ENCODE measurements at regions not wholly inside any gene's neighbourhood (a gene's known extent, or its start where the extent isn't known, plus 50 kb on each side); places are given as distances from the start of the nearest gene placed in this dataset.

DNA sequence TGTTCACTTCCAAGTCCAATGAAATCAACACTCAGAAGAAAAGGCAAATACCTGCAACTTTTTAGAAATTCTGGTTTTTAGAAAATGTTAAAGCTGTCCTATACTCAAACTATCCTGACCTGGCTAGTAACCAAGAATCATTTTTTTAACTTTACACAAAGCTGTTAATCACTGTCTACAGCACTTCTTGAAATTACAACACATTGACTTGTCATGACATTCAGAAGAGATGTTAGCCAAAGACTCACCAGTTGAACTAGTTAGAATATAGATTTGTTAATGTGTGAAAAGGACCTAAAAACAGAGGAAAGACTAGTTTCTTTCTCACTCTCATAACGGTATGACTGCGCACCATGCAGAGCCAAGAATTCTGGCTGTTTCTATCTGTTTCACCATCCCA, 98.8 kb downstream of the COX18 start:
- TF ChIP-seq AR (CRISPR knock-in tag; IDR thresholded peaks at IDR 0.05), result no peak
- TF ChIP-seq, protein P1, sequence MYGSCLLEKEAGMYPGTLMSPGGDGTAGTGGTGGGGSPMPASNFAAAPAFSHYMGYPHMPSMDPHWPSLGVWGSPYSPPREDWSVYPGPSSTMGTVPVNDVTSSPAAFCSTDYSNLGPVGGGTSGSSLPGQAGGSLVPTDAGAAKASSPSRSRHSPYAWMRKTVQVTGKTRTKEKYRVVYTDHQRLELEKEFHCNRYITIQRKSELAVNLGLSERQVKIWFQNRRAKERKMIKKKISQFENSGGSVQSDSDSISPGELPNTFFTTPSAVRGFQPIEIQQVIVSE (CRISPR knock-in tag; IDR thresholded peaks at IDR 0.05; ENCODE audit: borderline replicate concordance), result no peak
- no peak for TF ChIP-seq ZBTB21 (CRISPR knock-in tag; IDR thresholded peaks at IDR 0.05; ENCODE audit: borderline replicate concordance)
- TF ChIP-seq, protein P2, sequence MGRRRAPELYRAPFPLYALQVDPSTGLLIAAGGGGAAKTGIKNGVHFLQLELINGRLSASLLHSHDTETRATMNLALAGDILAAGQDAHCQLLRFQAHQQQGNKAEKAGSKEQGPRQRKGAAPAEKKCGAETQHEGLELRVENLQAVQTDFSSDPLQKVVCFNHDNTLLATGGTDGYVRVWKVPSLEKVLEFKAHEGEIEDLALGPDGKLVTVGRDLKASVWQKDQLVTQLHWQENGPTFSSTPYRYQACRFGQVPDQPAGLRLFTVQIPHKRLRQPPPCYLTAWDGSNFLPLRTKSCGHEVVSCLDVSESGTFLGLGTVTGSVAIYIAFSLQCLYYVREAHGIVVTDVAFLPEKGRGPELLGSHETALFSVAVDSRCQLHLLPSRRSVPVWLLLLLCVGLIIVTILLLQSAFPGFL (CRISPR knock-in tag; IDR thresholded peaks at IDR 0.05; ENCODE audit: borderline replicate concordance), result no peak
- TF ChIP-seq FOXK1 (CRISPR knock-in tag; IDR thresholded peaks at IDR 0.05), result no peak
- TF ChIP-seq, protein P3, sequence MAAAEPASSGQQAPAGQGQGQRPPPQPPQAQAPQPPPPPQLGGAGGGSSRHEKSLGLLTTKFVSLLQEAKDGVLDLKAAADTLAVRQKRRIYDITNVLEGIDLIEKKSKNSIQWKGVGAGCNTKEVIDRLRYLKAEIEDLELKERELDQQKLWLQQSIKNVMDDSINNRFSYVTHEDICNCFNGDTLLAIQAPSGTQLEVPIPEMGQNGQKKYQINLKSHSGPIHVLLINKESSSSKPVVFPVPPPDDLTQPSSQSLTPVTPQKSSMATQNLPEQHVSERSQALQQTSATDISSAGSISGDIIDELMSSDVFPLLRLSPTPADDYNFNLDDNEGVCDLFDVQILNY (CRISPR knock-in tag; IDR thresholded peaks at IDR 0.05), result no peak
- TF ChIP-seq, protein P4, sequence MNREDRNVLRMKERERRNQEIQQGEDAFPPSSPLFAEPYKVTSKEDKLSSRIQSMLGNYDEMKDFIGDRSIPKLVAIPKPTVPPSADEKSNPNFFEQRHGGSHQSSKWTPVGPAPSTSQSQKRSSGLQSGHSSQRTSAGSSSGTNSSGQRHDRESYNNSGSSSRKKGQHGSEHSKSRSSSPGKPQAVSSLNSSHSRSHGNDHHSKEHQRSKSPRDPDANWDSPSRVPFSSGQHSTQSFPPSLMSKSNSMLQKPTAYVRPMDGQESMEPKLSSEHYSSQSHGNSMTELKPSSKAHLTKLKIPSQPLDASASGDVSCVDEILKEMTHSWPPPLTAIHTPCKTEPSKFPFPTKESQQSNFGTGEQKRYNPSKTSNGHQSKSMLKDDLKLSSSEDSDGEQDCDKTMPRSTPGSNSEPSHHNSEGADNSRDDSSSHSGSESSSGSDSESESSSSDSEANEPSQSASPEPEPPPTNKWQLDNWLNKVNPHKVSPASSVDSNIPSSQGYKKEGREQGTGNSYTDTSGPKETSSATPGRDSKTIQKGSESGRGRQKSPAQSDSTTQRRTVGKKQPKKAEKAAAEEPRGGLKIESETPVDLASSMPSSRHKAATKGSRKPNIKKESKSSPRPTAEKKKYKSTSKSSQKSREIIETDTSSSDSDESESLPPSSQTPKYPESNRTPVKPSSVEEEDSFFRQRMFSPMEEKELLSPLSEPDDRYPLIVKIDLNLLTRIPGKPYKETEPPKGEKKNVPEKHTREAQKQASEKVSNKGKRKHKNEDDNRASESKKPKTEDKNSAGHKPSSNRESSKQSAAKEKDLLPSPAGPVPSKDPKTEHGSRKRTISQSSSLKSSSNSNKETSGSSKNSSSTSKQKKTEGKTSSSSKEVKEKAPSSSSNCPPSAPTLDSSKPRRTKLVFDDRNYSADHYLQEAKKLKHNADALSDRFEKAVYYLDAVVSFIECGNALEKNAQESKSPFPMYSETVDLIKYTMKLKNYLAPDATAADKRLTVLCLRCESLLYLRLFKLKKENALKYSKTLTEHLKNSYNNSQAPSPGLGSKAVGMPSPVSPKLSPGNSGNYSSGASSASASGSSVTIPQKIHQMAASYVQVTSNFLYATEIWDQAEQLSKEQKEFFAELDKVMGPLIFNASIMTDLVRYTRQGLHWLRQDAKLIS (CRISPR knock-in tag; IDR thresholded peaks at IDR 0.05; ENCODE audit: borderline replicate concordance), result no peak
- no peak for TF ChIP-seq OVOL2 (CRISPR knock-in tag; IDR thresholded peaks at IDR 0.05; ENCODE audit: borderline replicate concordance)
- TF ChIP-seq ZNF396 (CRISPR knock-in tag; IDR thresholded peaks at IDR 0.05; ENCODE audit: borderline replicate concordance), result no peak
- TF ChIP-seq SP1 (CRISPR knock-in tag; conservative IDR thresholded peaks at IDR 0.05), result no peak
- CTCF ChIA-PET, result no interaction called here
- H3K4me3 Mint-ChIP-seq, result no peak overlapping the region

GRCh38 chr4:72969976-72970375, 99.5 kb downstream of the COX18 start:
- Mint-ChIP-seq H3K4me3 (no peak overlapping the region), H3K36me3 (no peaks in the 10 kb centered on the region), H3K9me3 (peaks cover 6% of the 10 kb centered on the region; the same call in 1 of the 2 replicates), H3K27me3 (ENCODE audit: low read depth) (no peaks in the 10 kb centered on the region), H3K27ac (no peak overlapping the region), H3K4me1 (no peaks in the 10 kb centered on the region)
- ChIA-PET POLR2A (no interaction called here), CTCF (interaction anchor here (0.9 kb wide), 1 partner anchor 402 kb away, joined by 3 read pairs; no protein-coding TSS in a partner anchor)
- ATAC-seq (no peak), DNase-seq (ENCODE audit: low spot score) (no peak)
- no peak for TF ChIP-seq ZNF671 (CRISPR knock-in tag; IDR thresholded peaks at IDR 0.05)
- TF ChIP-seq ZNF396 (CRISPR knock-in tag; IDR thresholded peaks at IDR 0.05; ENCODE audit: borderline replicate concordance), result no peak
- no peak for TF ChIP-seq ZBTB21 (CRISPR knock-in tag; IDR thresholded peaks at IDR 0.05; ENCODE audit: borderline replicate concordance)
- TF ChIP-seq, protein P5, sequence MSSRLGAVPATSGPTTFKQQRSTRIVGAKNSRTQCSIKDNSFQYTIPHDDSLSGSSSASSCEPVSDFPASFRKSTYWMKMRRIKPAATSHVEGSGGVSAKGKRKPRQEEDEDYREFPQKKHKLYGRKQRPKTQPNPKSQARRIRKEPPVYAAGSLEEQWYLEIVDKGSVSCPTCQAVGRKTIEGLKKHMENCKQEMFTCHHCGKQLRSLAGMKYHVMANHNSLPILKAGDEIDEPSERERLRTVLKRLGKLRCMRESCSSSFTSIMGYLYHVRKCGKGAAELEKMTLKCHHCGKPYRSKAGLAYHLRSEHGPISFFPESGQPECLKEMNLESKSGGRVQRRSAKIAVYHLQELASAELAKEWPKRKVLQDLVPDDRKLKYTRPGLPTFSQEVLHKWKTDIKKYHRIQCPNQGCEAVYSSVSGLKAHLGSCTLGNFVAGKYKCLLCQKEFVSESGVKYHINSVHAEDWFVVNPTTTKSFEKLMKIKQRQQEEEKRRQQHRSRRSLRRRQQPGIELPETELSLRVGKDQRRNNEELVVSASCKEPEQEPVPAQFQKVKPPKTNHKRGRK (CRISPR knock-in tag; IDR thresholded peaks at IDR 0.05; ENCODE audit: borderline replicate concordance), result no peak
- TF ChIP-seq ATF1 (CRISPR knock-in tag; IDR thresholded peaks at IDR 0.05), result no peak
- TF ChIP-seq, protein P6, sequence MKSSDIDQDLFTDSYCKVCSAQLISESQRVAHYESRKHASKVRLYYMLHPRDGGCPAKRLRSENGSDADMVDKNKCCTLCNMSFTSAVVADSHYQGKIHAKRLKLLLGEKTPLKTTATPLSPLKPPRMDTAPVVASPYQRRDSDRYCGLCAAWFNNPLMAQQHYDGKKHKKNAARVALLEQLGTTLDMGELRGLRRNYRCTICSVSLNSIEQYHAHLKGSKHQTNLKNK (CRISPR knock-in tag; IDR thresholded peaks at IDR 0.05), result no peak
- TF ChIP-seq, protein P7, sequence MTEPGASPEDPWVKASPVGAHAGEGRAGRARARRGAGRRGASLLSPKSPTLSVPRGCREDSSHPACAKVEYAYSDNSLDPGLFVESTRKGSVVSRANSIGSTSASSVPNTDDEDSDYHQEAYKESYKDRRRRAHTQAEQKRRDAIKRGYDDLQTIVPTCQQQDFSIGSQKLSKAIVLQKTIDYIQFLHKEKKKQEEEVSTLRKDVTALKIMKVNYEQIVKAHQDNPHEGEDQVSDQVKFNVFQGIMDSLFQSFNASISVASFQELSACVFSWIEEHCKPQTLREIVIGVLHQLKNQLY (CRISPR knock-in tag; IDR thresholded peaks at IDR 0.05), result no peak
- no peak for TF ChIP-seq E2F4 (CRISPR knock-in tag; IDR thresholded peaks at IDR 0.05; ENCODE audit: borderline replicate concordance, low read depth)
- no peak for TF ChIP-seq MYBL2 (CRISPR knock-in tag; IDR thresholded peaks at IDR 0.05)
- no peak for TF ChIP-seq FOXP4 (CRISPR knock-in tag; IDR thresholded peaks at IDR 0.05)

More for the DNA sequence above, 98.8 kb downstream of the COX18 start:
- POLR2A ChIA-PET, result no interaction called here
- H3K27ac Mint-ChIP-seq, result no peak overlapping the region
- no peaks in the 10 kb centered on the region for H3K27me3 Mint-ChIP-seq (ENCODE audit: low read depth)
- no peaks in the 10 kb centered on the region for H3K4me1 Mint-ChIP-seq
- no peak for DNase-seq (ENCODE audit: low spot score)
- H3K36me3 Mint-ChIP-seq, result no peaks in the 10 kb centered on the region
- ATAC-seq, result no peak
- H3K9me3 Mint-ChIP-seq, result 0 out of 2 replicates have a peak, but pooled peaks cover 5% of the 10 kb centered on the region

Data from WTC11 (cell line).